ENCODE measurements at regions not wholly inside any gene's neighbourhood (a gene's known extent, or its start where the extent isn't known, plus 50 kb on each side); places are given as distances from the start of the nearest gene placed in this dataset.

DNA sequence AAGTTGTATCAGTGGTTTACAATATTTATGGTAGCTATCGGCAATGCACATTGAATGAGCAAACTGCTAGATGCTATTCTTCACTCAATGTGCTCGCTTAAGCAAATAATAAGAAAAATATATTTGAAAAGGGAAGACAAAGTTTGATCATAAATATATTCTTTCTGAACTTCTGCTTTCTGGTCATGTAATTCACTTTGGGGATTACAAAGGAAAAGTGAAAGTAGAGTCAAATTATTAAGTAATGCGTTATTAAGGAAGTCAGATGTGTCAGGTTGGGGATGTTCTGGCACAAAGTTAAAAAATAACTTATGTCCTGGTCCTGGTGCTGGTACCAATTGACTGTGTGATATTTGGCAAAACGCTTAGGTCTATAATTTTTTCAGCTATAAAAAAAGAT is 98.0 kb upstream of the TRIM77 start:
- TF ChIP-seq, protein P1, sequence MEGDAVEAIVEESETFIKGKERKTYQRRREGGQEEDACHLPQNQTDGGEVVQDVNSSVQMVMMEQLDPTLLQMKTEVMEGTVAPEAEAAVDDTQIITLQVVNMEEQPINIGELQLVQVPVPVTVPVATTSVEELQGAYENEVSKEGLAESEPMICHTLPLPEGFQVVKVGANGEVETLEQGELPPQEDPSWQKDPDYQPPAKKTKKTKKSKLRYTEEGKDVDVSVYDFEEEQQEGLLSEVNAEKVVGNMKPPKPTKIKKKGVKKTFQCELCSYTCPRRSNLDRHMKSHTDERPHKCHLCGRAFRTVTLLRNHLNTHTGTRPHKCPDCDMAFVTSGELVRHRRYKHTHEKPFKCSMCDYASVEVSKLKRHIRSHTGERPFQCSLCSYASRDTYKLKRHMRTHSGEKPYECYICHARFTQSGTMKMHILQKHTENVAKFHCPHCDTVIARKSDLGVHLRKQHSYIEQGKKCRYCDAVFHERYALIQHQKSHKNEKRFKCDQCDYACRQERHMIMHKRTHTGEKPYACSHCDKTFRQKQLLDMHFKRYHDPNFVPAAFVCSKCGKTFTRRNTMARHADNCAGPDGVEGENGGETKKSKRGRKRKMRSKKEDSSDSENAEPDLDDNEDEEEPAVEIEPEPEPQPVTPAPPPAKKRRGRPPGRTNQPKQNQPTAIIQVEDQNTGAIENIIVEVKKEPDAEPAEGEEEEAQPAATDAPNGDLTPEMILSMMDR (IDR thresholded peaks at IDR 0.05) = no peak
- no peak for TF ChIP-seq POLR2A (IDR thresholded peaks at IDR 0.05)
